GM12875 (cell line): ENCODE measurements at regions not wholly inside any gene's neighbourhood (a gene's known extent, or its start where the extent isn't known, plus 50 kb on each side); places are given as distances from the start of the nearest gene placed in this dataset.

Experiments used
- H3K4me3 ChIP-seq: one replicate; pipeline ENCODE4 v1.5.1; 2011; ENCODE audit warnings: low read depth, low read length, control low read depth
- CTCF ChIP-seq: IDR thresholded peaks from 2 replicates; pipeline ENCODE4 v1.5.1; 2011; ENCODE audit warnings: low read depth, mild to moderate bottlenecking, control low read depth, inconsistent platforms, low read length, moderate library complexity, borderline replicate concordance; ENCODE audit not compliant: insufficient read depth

GRCh38 chr3:124632566-124633140 lies 97.6 kb upstream of the UMPS start:
- no peak for TF ChIP-seq CTCF

GRCh38 chr3:124633524-124633923 lies 96.7 kb upstream of the UMPS start:
- H3K4me3 ChIP-seq, result no peak overlapping the region
- TF ChIP-seq CTCF, result no peak

More at GRCh38 chr3:124632566-124633140, 97.6 kb upstream of the UMPS start:
- H3K4me3 ChIP-seq, result no peak overlapping the region

- TF ChIP-seq CTCF, result no peak
- H3K4me3 ChIP-seq, result no peak overlapping the region
Measured at GRCh38 chr3:124634210-124635168, 95.8 kb upstream of the UMPS start.

GRCh38 chr3:124635169-124635539 lies 95.1 kb upstream of the UMPS start:
- TF ChIP-seq CTCF, result no peak
- no peak overlapping the region for H3K4me3 ChIP-seq

GRCh38 chr3:124636101-124636862 lies 94.0 kb upstream of the UMPS start:
- no peak for TF ChIP-seq CTCF

GRCh38 chr3:124636863-124637296 lies 93.4 kb upstream of the UMPS start:
- H3K4me3 ChIP-seq, result no peak overlapping the region
- no peak for TF ChIP-seq CTCF

More at GRCh38 chr3:124636101-124636862, 94.0 kb upstream of the UMPS start:
- H3K4me3 ChIP-seq, result no peak overlapping the region
